IMR-90 (cell line): ENCODE measurements at regions not wholly inside any gene's neighbourhood (a gene's known extent, or its start where the extent isn't known, plus 50 kb on each side); places are given as distances from the start of the nearest gene placed in this dataset.

ENCODE experiments used
- ATAC-seq: fragments of 200-7000 bp; cut with Tn5 transposase; 2 replicates; pipeline ENCODE4 v1.9.1; 2020; ENCODE audit warnings: low read depth, mild to moderate bottlenecking, moderate library complexity
- BruUV-seq: library from RNA; stranded (reverse); fragments of 400-500 nt; replicated peaks from 2 replicates; lab custom pipeline; 2021; lab: Mats Ljungman, UMichigan
- CTCF ChIA-PET: fragments of 300-600 bp; formaldehyde crosslinking; extraction: SDS; loops from one replicate; lab custom pipeline; 2021; ENCODE audit warnings: antibody characterized with exemption; lab: Yijun Ruan, JAX
- POLR2A ChIA-PET: fragments of 300-600 bp; sonication (Branson Sonifier 250); formaldehyde crosslinking; loops from one replicate; lab custom pipeline; 2022; ENCODE audit warnings: antibody characterized with exemption; ENCODE audit not compliant: unreplicated experiment; lab: Charles Lee
- DNase-seq: peaks from one replicate; pipeline ENCODE4 v3.0.0; 2013
- H2AFZ ChIP-seq: replicated peaks from 2 replicates; pipeline ENCODE3; 2013; ENCODE audit warnings: low read length, mild to moderate bottlenecking; ENCODE audit not compliant: poor library complexity
- H2AK5ac ChIP-seq: 2 replicates; pipeline ENCODE4 v1.6.1; 2013; ENCODE audit warnings: low read depth, low read length, inconsistent platforms
- H2AK9ac ChIP-seq: replicated peaks from 2 replicates; pipeline ENCODE3; 2013; ENCODE audit warnings: mild to moderate bottlenecking, low read depth, low read length, moderate library complexity; ENCODE audit not compliant: poor library complexity
- H2BK120ac ChIP-seq: 2 replicates; pipeline ENCODE4 v1.6.1; 2013; ENCODE audit warnings: low read depth, low read length, inconsistent platforms
- H2BK15ac ChIP-seq: 3 replicates; pipeline ENCODE4 v1.6.1; 2013; ENCODE audit warnings: low read depth, low read length, inconsistent platforms
- H2BK20ac ChIP-seq: 2 replicates; pipeline ENCODE4 v1.6.1; 2013; ENCODE audit warnings: low read depth, mild to moderate bottlenecking, inconsistent platforms, low read length, moderate library complexity
- H2BK5ac ChIP-seq: 2 replicates; pipeline ENCODE4 v1.6.1; 2013; ENCODE audit warnings: mild to moderate bottlenecking, low read depth, low read length, inconsistent platforms; ENCODE audit not compliant: poor library complexity, severe bottlenecking
- H3K14ac ChIP-seq: replicated peaks from 2 replicates; pipeline ENCODE4 v1.6.1; 2013; ENCODE audit warnings: low read depth, low read length, inconsistent platforms
- H3K18ac ChIP-seq: 2 replicates; pipeline ENCODE4 v1.6.1; 2013; ENCODE audit warnings: low read depth, low read length, control low read depth
- H3K23ac ChIP-seq: 2 replicates; pipeline ENCODE4 v1.6.1; 2013; ENCODE audit warnings: low read depth, low read length, inconsistent platforms
- H3K27ac ChIP-seq: 2 replicates; pipeline ENCODE4 v1.5.1; 2013; ENCODE audit warnings: mild to moderate bottlenecking, control low read depth, low read length; ENCODE audit not compliant: insufficient read depth
- H3K27me3 ChIP-seq: 2 replicates; pipeline ENCODE4 v1.6.1; 2013; ENCODE audit warnings: low read length; ENCODE audit not compliant: control insufficient read depth, insufficient read depth
- H3K36me3 ChIP-seq: 2 replicates; pipeline ENCODE4 v1.6.1; 2013; ENCODE audit warnings: low read length, mixed read lengths; ENCODE audit not compliant: control insufficient read depth, insufficient read depth
- H3K4ac ChIP-seq: 2 replicates; pipeline ENCODE4 v1.6.1; 2013; ENCODE audit warnings: low read depth, low read length, inconsistent platforms
- H3K4me1 ChIP-seq: 2 replicates; pipeline ENCODE4 v1.6.1; 2013; ENCODE audit warnings: low read length, mixed read lengths; ENCODE audit not compliant: control insufficient read depth, insufficient read depth
- H3K4me2 ChIP-seq: 2 replicates; pipeline ENCODE4 v1.6.1; 2013; ENCODE audit warnings: low read depth, mild to moderate bottlenecking, control low read depth, low read length, moderate library complexity
- H3K4me3 ChIP-seq: 2 replicates; pipeline ENCODE4 v1.5.1; 2013; ENCODE audit warnings: low read depth, mild to moderate bottlenecking, control low read depth, low read length, moderate library complexity; ENCODE audit not compliant: insufficient read depth
- H3K56ac ChIP-seq: 2 replicates; pipeline ENCODE4 v1.6.1; 2013; ENCODE audit warnings: low read length, inconsistent platforms; ENCODE audit not compliant: insufficient read depth; ENCODE audit errors: extremely low read depth
- H3K79me1 ChIP-seq, 2 experiments: 2 replicates each; pipeline ENCODE4 v1.6.1; 2013; ENCODE audit warnings: low read length in 2 of 2, inconsistent platforms in 1 of 2, low read depth in 1 of 2
- H3K9ac ChIP-seq: 2 replicates; pipeline ENCODE4 v1.6.1; 2013; ENCODE audit warnings: low read depth, low read length, control low read depth
- H3K9me1 ChIP-seq: 2 replicates; pipeline ENCODE4 v1.6.1; 2013; ENCODE audit warnings: low read length, inconsistent platforms; ENCODE audit not compliant: insufficient read depth
- H3K9me3 ChIP-seq: 2 replicates; pipeline ENCODE4 v1.6.1; 2013; ENCODE audit warnings: low read length; ENCODE audit not compliant: control insufficient read depth, insufficient read depth
- H4K20me1 ChIP-seq: 2 replicates; pipeline ENCODE4 v1.6.1; 2013; ENCODE audit warnings: low read length, inconsistent platforms; ENCODE audit not compliant: insufficient read depth
- H4K5ac ChIP-seq: 2 replicates; pipeline ENCODE4 v1.6.1; 2013; ENCODE audit warnings: mild to moderate bottlenecking, low read depth, low read length, control low read depth
- H4K8ac ChIP-seq, 2 experiments: 2 replicates each; pipeline ENCODE4 v1.6.1; 2013; ENCODE audit warnings: low read depth in 2 of 2, low read length in 2 of 2, control low read depth in 1 of 2, inconsistent platforms in 1 of 2
- H4K91ac ChIP-seq: 2 replicates; pipeline ENCODE4 v1.6.1; 2013; ENCODE audit warnings: low read depth, low read length, inconsistent platforms; ENCODE audit not compliant: insufficient read depth
- BHLHE40 ChIP-seq: fragments of 150-350 bp; IDR thresholded peaks from 2 replicates; pipeline ENCODE4 v1.6.1; 2016; ENCODE audit warnings: mild to moderate bottlenecking, low read depth, low read length
- CEBPB ChIP-seq: IDR thresholded peaks from 2 replicates; pipeline ENCODE4 v1.6.1; 2012; ENCODE audit warnings: low read depth, low read length, improper control_type of control experiment
- CHD1 ChIP-seq: IDR thresholded peaks from 2 replicates; pipeline ENCODE4 v1.6.1; 2012; ENCODE audit warnings: low read depth, low read length, improper control_type of control experiment
- ELK1 ChIP-seq: fragments of 150-350 bp; IDR thresholded peaks from 2 replicates; pipeline ENCODE4 v1.6.1; 2016; ENCODE audit warnings: low read depth, mild to moderate bottlenecking, low read length, moderate library complexity, borderline replicate concordance
- FOS ChIP-seq: fragments of 150-350 bp; IDR thresholded peaks from 2 replicates; pipeline ENCODE4 v1.6.1; 2016; ENCODE audit warnings: low read depth, low read length
- MAFK ChIP-seq: IDR thresholded peaks from 2 replicates; pipeline ENCODE4 v1.6.1; 2012; ENCODE audit warnings: low read depth, low read length, improper control_type of control experiment
- MAZ ChIP-seq: IDR thresholded peaks from 2 replicates; pipeline ENCODE4 v1.6.1; 2012; ENCODE audit warnings: low read depth, mild to moderate bottlenecking, low read length, improper control_type of control experiment, moderate library complexity, borderline replicate concordance
- MXI1 ChIP-seq: IDR thresholded peaks from 2 replicates; pipeline ENCODE4 v1.6.1; 2012; ENCODE audit warnings: low read depth, mild to moderate bottlenecking, low read length, moderate library complexity, borderline replicate concordance
- NFE2L2 ChIP-seq: fragments of 150-350 bp; IDR thresholded peaks from 2 replicates; pipeline ENCODE4 v1.6.1; 2016; ENCODE audit warnings: low read depth, mild to moderate bottlenecking, low read length
- POLR2A ChIP-seq: IDR thresholded peaks from 2 replicates; pipeline ENCODE4 v1.6.1; 2012; ENCODE audit warnings: mild to moderate bottlenecking, low read depth, low read length
- RAD21 ChIP-seq: IDR thresholded peaks from 2 replicates; pipeline ENCODE4 v1.6.1; 2012; ENCODE audit warnings: low read length, improper control_type of control experiment
- RCOR1 ChIP-seq: IDR thresholded peaks from 2 replicates; pipeline ENCODE4 v1.6.1; 2012; ENCODE audit warnings: mild to moderate bottlenecking, low read length, improper control_type of control experiment; ENCODE audit not compliant: insufficient replicate concordance
- RFX5 ChIP-seq: IDR thresholded peaks from 2 replicates; pipeline ENCODE4 v1.8.0; 2012; ENCODE audit warnings: low read depth, mild to moderate bottlenecking, low read length, moderate library complexity
- SMC3 ChIP-seq: fragments of 150-350 bp; IDR thresholded peaks from 2 replicates; pipeline ENCODE4 v1.6.1; 2016; ENCODE audit warnings: low read depth, mild to moderate bottlenecking, antibody characterized with exemption, low read length, moderate library complexity
- USF2 ChIP-seq: fragments of 150-350 bp; IDR thresholded peaks from 2 replicates; pipeline ENCODE4 v1.6.1; 2017; ENCODE audit warnings: mild to moderate bottlenecking, antibody characterized with exemption, low read length, low read depth
- WGBS, 2 experiments: methylation state at CpG; one replicate each; pipeline versions ENCODE4 v1.1.5 to v1.1.7; 2013; ENCODE audit warnings: missing lambda C conversion rate in 2 of 2; ENCODE audit not compliant: insufficient read length in 1 of 2; ENCODE audit errors: extremely low coverage in 2 of 2; 5-methylcytosine and 5-hydroxymethylcytosine counted together
- dilution Hi-C: fragments of 300-500 bp; cut with HindIII; formaldehyde crosslinking; loops from one replicate; pipeline ENCODE4 v1.14.3; 2018; ENCODE audit warnings: low sequenced_read_pairs; ENCODE audit not compliant: unreplicated experiment
- in situ Hi-C: fragments of 300-500 bp; cut with MboI; formaldehyde crosslinking; loops from 3 replicates; pipeline ENCODE4 v1.14.3; 2019; ENCODE audit warnings: low sequenced_read_pairs, inconsistent platforms, mixed read lengths
- intact Hi-C: fragments of 100-400 bp; cut with micrococcal nuclease; formaldehyde crosslinking; loops from 2 replicates; pipeline ENCODE4 v1.10.0; 2022
- TF ChIP-seq, protein P1 (sequence below): conservative IDR thresholded peaks from 2 replicates; pipeline ENCODE4 v1.5.1; 2012; ENCODE audit warnings: mild to moderate bottlenecking, low read depth, low read length, improper control_type of control experiment

DNA sequence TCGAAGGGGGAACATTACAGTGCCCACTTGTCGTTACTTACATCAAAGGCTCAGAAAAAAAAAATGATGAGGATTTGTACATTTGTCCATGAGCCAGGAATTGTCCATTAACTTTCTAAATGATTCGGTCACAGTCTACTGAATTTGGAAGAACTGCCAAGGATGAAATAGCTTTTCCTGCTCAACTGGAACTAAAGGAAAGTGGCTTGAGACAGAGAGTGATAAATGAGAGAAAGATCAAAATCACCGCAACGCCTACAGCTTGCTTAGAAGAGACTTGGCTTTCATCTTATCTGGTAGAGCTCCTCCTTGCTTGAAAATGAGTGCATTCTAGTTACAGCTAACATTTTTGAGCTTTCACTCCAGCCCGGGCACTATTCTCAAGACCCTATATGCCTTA, 55.5 kb upstream of the ADGRG2 start:
- Histone ChIP-seq H3K9ac (no peak overlapping the region), H2AFZ (no peak overlapping the region), H3K14ac (no peak overlapping the region), H4K5ac (no peak overlapping the region), H4K91ac (no peak overlapping the region), H3K27me3 (no peaks in the 10 kb centered on the region), H4K8ac (no peak overlapping the region), H4K20me1 (no peaks in the 10 kb centered on the region), H3K9me3 (no peaks in the 10 kb centered on the region), H3K27ac (no peak overlapping the region), H3K4me1 (no peaks in the 10 kb centered on the region), H2AK5ac (no peak overlapping the region), H3K4me3 (no peak overlapping the region), H3K9me1 (no peaks in the 10 kb centered on the region), H2BK15ac (no peak overlapping the region), H3K4ac (no peak overlapping the region), H2BK5ac (no peak overlapping the region), H3K18ac (no peak overlapping the region), H2BK20ac (no peak overlapping the region), H3K23ac (no peak overlapping the region), H2AK9ac (no peak overlapping the region), H3K79me1 (no peaks in the 10 kb centered on the region), H3K4me2 (no peak overlapping the region), H2BK120ac (no peak overlapping the region), H3K56ac (no peak overlapping the region), H3K36me3 (no peaks in the 10 kb centered on the region)
- no peak for ATAC-seq
- CTCF ChIA-PET = interaction anchor here (0.7 kb wide), 1 partner anchor 479 kb away, joined by 3 read pairs; no protein-coding TSS in a partner anchor
- intact Hi-C loops = no loop called here
- dilution Hi-C loops = no loop called here
- POLR2A ChIA-PET = no interaction called here
- TF ChIP-seq MXI1 = no peak
- no peak for TF ChIP-seq RCOR1
- no peak for TF ChIP-seq ELK1
- TF ChIP-seq CEBPB = no peak
- TF ChIP-seq MAZ = no peak
- TF ChIP-seq, protein P1, sequence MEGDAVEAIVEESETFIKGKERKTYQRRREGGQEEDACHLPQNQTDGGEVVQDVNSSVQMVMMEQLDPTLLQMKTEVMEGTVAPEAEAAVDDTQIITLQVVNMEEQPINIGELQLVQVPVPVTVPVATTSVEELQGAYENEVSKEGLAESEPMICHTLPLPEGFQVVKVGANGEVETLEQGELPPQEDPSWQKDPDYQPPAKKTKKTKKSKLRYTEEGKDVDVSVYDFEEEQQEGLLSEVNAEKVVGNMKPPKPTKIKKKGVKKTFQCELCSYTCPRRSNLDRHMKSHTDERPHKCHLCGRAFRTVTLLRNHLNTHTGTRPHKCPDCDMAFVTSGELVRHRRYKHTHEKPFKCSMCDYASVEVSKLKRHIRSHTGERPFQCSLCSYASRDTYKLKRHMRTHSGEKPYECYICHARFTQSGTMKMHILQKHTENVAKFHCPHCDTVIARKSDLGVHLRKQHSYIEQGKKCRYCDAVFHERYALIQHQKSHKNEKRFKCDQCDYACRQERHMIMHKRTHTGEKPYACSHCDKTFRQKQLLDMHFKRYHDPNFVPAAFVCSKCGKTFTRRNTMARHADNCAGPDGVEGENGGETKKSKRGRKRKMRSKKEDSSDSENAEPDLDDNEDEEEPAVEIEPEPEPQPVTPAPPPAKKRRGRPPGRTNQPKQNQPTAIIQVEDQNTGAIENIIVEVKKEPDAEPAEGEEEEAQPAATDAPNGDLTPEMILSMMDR = no peak
- TF ChIP-seq FOS = no peak
- no peak for TF ChIP-seq NFE2L2
- no peak for TF ChIP-seq RFX5
- TF ChIP-seq USF2 = no peak
- no peak for TF ChIP-seq CHD1
- no peak for TF ChIP-seq RAD21
- TF ChIP-seq MAFK = no peak
- TF ChIP-seq SMC3 = no peak
- no peak for TF ChIP-seq BHLHE40
- TF ChIP-seq POLR2A = no peak
- in situ Hi-C loops = no loop called here
- WGBS, 2 experiments = 60% methylated on average over 1 of the region's 6 CpGs; no CpG with 5 or more reads in 1 of the 2 experiments
- DNase-seq = no peak
- no TSS peak for BruUV-seq
